Duodenal mucosa (tissue), 2 donors: ENCODE measurements at regions not wholly inside any gene's neighbourhood (a gene's known extent, or its start where the extent isn't known, plus 50 kb on each side); places are given as distances from the start of the nearest gene placed in this dataset.
"Not testable (repeated sequence)": the region's sequence is repeated elsewhere in the genome, so short reads cannot be mapped to it uniquely, and the experiment has no call there.

Experiments used
- H3K27ac ChIP-seq: one replicate; pipeline ENCODE4 v1.7.0; 2013; ENCODE audit warnings: low read depth, low read length
- H3K27me3 ChIP-seq, 2 donors: one replicate each; pipeline ENCODE4 v1.7.0; 2013; ENCODE audit warnings: low read length in 2 of 2, control low read depth in 1 of 2; ENCODE audit not compliant: insufficient read depth in 2 of 2, control insufficient read depth in 1 of 2
- H3K36me3 ChIP-seq, 2 donors: one replicate each; pipeline ENCODE4 v1.7.0; 2013; ENCODE audit warnings: low read length in 2 of 2, control low read depth in 1 of 2; ENCODE audit not compliant: insufficient read depth in 2 of 2, control insufficient read depth in 1 of 2
- H3K4me1 ChIP-seq, 2 donors: one replicate each; pipeline ENCODE4 v1.7.0; 2013; ENCODE audit warnings: low read length in 2 of 2, control low read depth in 1 of 2; ENCODE audit not compliant: insufficient read depth in 2 of 2, control insufficient read depth in 1 of 2
- H3K4me3 ChIP-seq, 2 donors: one replicate each; pipeline ENCODE4 v1.7.0; 2013; ENCODE audit warnings: low read length in 2 of 2, low read depth in 1 of 2
- H3K9ac ChIP-seq, 2 donors: one replicate each; pipeline ENCODE4 v1.7.0; 2013; ENCODE audit warnings: low read length in 2 of 2, low read depth in 1 of 2
- H3K9me3 ChIP-seq, 2 donors: one replicate each; pipeline ENCODE4 v1.7.0; 2013; ENCODE audit warnings: low read length in 2 of 2, control low read depth in 1 of 2; ENCODE audit not compliant: control insufficient read depth in 1 of 2

GRCh38 chr15:39250001-39250400 lies 330.9 kb upstream of the THBS1 start:
- H3K9ac ChIP-seq: no peak overlapping the region
- H3K4me1 ChIP-seq: no peaks in the 10 kb centered on the region
- H3K27me3 ChIP-seq: no peaks in the 10 kb centered on the region
- H3K27ac ChIP-seq: no peak overlapping the region
- no peaks in the 10 kb centered on the region for H3K36me3 ChIP-seq
- no peak overlapping the region for H3K4me3 ChIP-seq
- no peaks in the 10 kb centered on the region for H3K9me3 ChIP-seq

- Histone ChIP-seq H3K4me3 (no peak overlapping the region), H3K36me3 (no peaks in the 10 kb centered on the region), H3K4me1 (no peaks in the 10 kb centered on the region), H3K27ac (no peak overlapping the region), H3K9me3 (no peaks in the 10 kb centered on the region), H3K9ac (no peak overlapping the region), H3K27me3 (no peaks in the 10 kb centered on the region)
These were observed 330.3 kb upstream of the THBS1 start for GRCh38 chr15:39250460-39251186.

DNA sequence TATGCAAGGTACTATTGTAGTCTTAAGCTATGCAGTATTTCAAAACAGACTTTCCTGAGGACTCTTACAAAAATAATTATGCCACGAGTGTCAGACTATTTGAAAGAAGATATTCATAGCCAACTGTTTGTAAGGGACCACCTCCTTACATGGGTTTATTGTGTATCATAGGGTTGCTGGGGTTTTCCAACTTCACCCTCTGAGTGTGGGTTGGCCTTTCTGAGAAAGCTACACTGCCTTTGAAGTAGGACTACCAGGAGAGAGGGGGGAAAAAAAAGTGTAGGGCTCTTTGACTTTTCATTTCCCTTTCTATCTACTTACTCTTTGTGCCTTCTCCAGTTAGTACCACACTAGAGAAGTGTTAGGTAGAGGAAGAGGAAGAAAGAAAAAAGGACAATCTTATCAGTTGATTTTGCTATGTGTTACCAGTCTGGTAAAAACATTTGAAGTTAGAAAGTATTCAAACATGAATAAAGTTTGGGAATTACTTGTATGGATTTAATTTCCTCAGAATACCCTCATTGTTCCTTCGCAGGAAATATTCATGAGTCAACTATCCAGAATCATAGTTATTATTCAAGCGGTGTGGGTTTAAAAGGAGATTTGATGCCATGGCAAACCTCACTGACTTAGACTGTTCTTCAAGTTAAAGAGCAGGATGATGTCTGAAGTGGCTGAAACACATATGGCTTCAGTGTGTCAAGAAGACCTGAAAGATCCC lies 329.3 kb upstream of the THBS1 start:
- Histone ChIP-seq H3K4me1 (no peaks in the 10 kb centered on the region), H3K9ac (no peak overlapping the region), H3K27me3 (no peaks in the 10 kb centered on the region), H3K4me3 (no peak overlapping the region), H3K36me3 (no peaks in the 10 kb centered on the region), H3K27ac (no peak overlapping the region), H3K9me3 (no peaks in the 10 kb centered on the region)

- no peak overlapping the region for H3K9ac ChIP-seq
- no peaks in the 10 kb centered on the region for H3K27me3 ChIP-seq
- no peaks in the 10 kb centered on the region for H3K36me3 ChIP-seq
- no peak overlapping the region for H3K27ac ChIP-seq
- no peaks in the 10 kb centered on the region for H3K4me1 ChIP-seq
- no peak overlapping the region for H3K4me3 ChIP-seq
- H3K9me3 ChIP-seq: no peaks in the 10 kb centered on the region
These were observed 328.8 kb upstream of the THBS1 start for GRCh38 chr15:39252134-39252470.

DNA sequence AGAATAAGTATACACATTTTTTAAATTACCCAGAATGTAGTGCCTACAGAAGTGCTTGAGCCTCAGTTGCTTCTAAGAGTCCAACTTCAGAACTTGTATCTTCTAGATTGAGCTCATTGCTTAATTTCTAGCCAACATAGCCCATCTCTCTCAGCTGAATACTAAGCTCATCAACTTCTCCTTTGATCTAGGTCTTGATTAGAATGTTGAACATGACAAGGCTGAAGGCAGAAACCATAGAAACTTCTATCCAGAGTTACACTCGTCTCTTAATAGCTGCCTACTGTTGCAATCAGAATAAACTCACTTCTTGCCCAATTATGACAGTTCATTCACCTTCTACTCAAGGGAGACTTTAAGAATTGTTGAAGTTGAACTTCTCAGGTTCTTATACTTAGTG lies 327.3 kb upstream of the THBS1 start:
- H3K27me3 ChIP-seq: no peaks in the 10 kb centered on the region
- no peak overlapping the region for H3K27ac ChIP-seq
- H3K4me1 ChIP-seq: no peaks in the 10 kb centered on the region
- H3K9ac ChIP-seq: no peak overlapping the region
- H3K9me3 ChIP-seq: no peaks in the 10 kb centered on the region
- no peaks in the 10 kb centered on the region for H3K36me3 ChIP-seq
- H3K4me3 ChIP-seq: no peak overlapping the region

GRCh38 chr15:39254181-39254580 lies 326.7 kb upstream of the THBS1 start:
- Histone ChIP-seq H3K4me1 (no peaks in the 10 kb centered on the region), H3K27ac (no peak overlapping the region), H3K36me3 (no peaks in the 10 kb centered on the region), H3K9me3 (no peaks in the 10 kb centered on the region), H3K9ac (no peak overlapping the region), H3K4me3 (no peak overlapping the region), H3K27me3 (no peaks in the 10 kb centered on the region)

DNA sequence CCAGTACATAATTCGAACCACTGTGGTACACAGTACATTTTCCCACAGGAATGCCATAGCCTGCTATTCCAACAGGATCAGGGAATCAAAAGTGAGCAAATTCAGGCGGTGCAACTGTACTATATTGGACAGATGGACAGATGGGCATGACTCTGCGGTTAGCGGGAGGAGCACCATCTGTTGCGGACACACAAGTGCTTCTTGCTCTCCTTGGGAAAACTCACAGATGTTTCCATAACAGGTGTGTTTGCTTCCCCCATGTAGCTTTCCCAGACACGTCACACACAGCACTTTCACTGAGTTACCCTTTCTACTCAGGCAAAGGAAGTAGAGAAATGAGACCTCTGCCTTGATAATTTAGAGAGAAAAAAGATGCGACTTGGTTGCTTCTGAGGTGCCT lies 325.1 kb upstream of the THBS1 start:
- no peaks in the 10 kb centered on the region for H3K4me1 ChIP-seq
- no peaks in the 10 kb centered on the region for H3K9me3 ChIP-seq
- no peak overlapping the region for H3K4me3 ChIP-seq
- H3K36me3 ChIP-seq: no peaks in the 10 kb centered on the region
- H3K9ac ChIP-seq: no peak overlapping the region
- H3K27me3 ChIP-seq: no peaks in the 10 kb centered on the region
- H3K27ac ChIP-seq: no peak overlapping the region

- Histone ChIP-seq H3K9ac (no peak overlapping the region), H3K36me3 (no peaks in the 10 kb centered on the region), H3K27me3 (no peaks in the 10 kb centered on the region), H3K27ac (no peak overlapping the region), H3K9me3 (no peaks in the 10 kb centered on the region), H3K4me3 (no peak overlapping the region), H3K4me1 (no peaks in the 10 kb centered on the region)
These were observed 320.5 kb upstream of the THBS1 start for GRCh38 chr15:39260391-39260790.

DNA sequence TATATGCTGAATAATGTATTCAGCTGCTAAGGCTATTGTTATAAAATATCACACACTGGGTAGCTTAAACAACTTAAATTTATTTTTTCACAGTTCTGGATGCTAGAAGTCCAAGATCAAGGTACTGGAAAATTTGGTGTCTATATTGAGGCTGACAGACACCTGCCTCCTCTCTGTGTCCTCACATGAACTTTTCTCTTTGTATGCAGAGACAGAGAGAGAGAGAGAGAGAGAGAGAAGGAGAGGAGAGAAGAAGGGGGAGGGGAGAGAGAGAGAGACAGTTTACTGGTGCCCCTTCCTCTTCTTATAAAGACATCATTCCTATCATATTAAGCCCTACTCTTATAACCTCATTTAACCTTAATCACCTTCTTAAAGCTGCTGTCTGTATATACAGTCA lies 320.1 kb upstream of the THBS1 start:
- H3K4me1 ChIP-seq: no peaks in the 10 kb centered on the region
- H3K36me3 ChIP-seq: no peaks in the 10 kb centered on the region
- no peak overlapping the region for H3K27ac ChIP-seq
- no peak overlapping the region for H3K4me3 ChIP-seq
- no peak overlapping the region for H3K9ac ChIP-seq
- H3K9me3 ChIP-seq: no peaks in the 10 kb centered on the region
- no peaks in the 10 kb centered on the region for H3K27me3 ChIP-seq

- H3K9ac ChIP-seq, H3K9me3 ChIP-seq, H3K27ac ChIP-seq, H3K4me1 ChIP-seq, H3K36me3 ChIP-seq, H3K4me3 ChIP-seq, H3K27me3 ChIP-seq: not testable (repeated sequence)
These were observed 319.3 kb upstream of the THBS1 start for GRCh38 chr15:39261397-39262183.
